T-cell (primary cell): ENCODE measurements at regions not wholly inside any gene's neighbourhood (a gene's known extent, or its start where the extent isn't known, plus 50 kb on each side); places are given as distances from the start of the nearest gene placed in this dataset.

Source experiments
- ATAC-seq, 4 experiments: fragments of 200-7000 bp in 3 of 4; fragments of 150-1000 bp in 1 of 4; cut with Tn5 transposase; replicated peaks in 1 of 4; 1 replicate in 3 of 4; 2 replicates in 1 of 4; pipeline ENCODE4 v1.10.0; 2021; ENCODE audit warnings: moderate library complexity in 3 of 4, mild to moderate bottlenecking in 2 of 4, moderate number of reproducible peaks in 1 of 4
- CTCF ChIA-PET, 2 donors: fragments of 300-600 bp; sonication (Branson Sonifier 250); formaldehyde crosslinking; loops; one replicate each; lab custom pipeline; 2022; ENCODE audit warnings: antibody characterized with exemption in 2 of 2; lab: Charles Lee
- POLR2A ChIA-PET, 2 donors: fragments of 300-600 bp; sonication (Branson Sonifier 250); formaldehyde crosslinking; loops; one replicate each; lab custom pipeline; 2022; ENCODE audit warnings: antibody characterized with exemption in 2 of 2; lab: Charles Lee
- DNase-seq, 35 experiments: peaks; one replicate each; pipeline versions ENCODE4 v3.0.0 to v3.0.0-alpha.2; 2013 to 2023
- H3K27ac ChIP-seq: one replicate; pipeline ENCODE4 v1.5.1; 2013; ENCODE audit warnings: low read length
- H3K27me3 ChIP-seq, 2 experiments: replicated peaks in 1 of 2; 1 replicate in 1 of 2; 2 replicates in 1 of 2; pipeline versions ENCODE4 v1.6.1 to v1.7.0; 2013; ENCODE audit warnings: low read length in 1 of 2, mixed read lengths in 1 of 2; ENCODE audit not compliant: control insufficient read depth in 2 of 2, insufficient read depth in 2 of 2; ENCODE audit errors: extremely low read depth in 1 of 2
- H3K36me3 ChIP-seq, 2 donors: 1 replicate in 1 of 2; 2 replicates in 1 of 2; pipeline versions ENCODE4 v1.6.1 to v1.7.0; 2013; ENCODE audit warnings: low read length in 1 of 2; ENCODE audit not compliant: control insufficient read depth in 2 of 2, insufficient read depth in 1 of 2; ENCODE audit errors: extremely low read depth in 1 of 2
- H3K4me1 ChIP-seq, 2 experiments: 1 replicate in 1 of 2; 2 replicates in 1 of 2; pipeline versions ENCODE4 v1.6.1 to v1.7.0; 2013; ENCODE audit warnings: low read length in 2 of 2, mixed read lengths in 1 of 2; ENCODE audit not compliant: insufficient read depth in 2 of 2, control insufficient read depth in 1 of 2; ENCODE audit errors: extremely low read depth in 1 of 2
- H3K4me3 ChIP-seq, 2 donors: 1 replicate in 1 of 2; 2 replicates in 1 of 2; pipeline versions ENCODE4 v1.5.1 to v1.7.0; 2013; ENCODE audit warnings: mild to moderate bottlenecking in 2 of 2, low read length in 1 of 2, moderate library complexity in 1 of 2; ENCODE audit not compliant: control insufficient read depth in 1 of 2; ENCODE audit errors: extremely low read depth in 1 of 2
- H3K9me3 ChIP-seq: 2 replicates; pipeline ENCODE4 v1.7.0; 2013
- H3K27ac Mint-ChIP-seq, 2 donors: one replicate each; pipeline ENCODE4 v1.8.0; 2020 to 2021; ENCODE audit warnings: mild to moderate bottlenecking in 2 of 2, mixed read lengths in 2 of 2
- H3K27me3 Mint-ChIP-seq, 2 donors: one replicate each; pipeline ENCODE4 v1.8.0; 2021 to 2022; ENCODE audit warnings: mixed read lengths in 2 of 2
- H3K36me3 Mint-ChIP-seq: one replicate; pipeline ENCODE4 v1.8.0; 2021; ENCODE audit warnings: mixed read lengths
- H3K4me1 Mint-ChIP-seq, 3 donors: one replicate each; pipeline ENCODE4 v1.8.0; 2020 to 2022; ENCODE audit warnings: mixed read lengths in 3 of 3, mild to moderate bottlenecking in 1 of 3
- H3K4me3 Mint-ChIP-seq, 3 donors: one replicate each; pipeline ENCODE4 v1.8.0; 2020 to 2022; ENCODE audit warnings: mild to moderate bottlenecking in 3 of 3, mixed read lengths in 3 of 3, moderate library complexity in 3 of 3
- H3K9me3 Mint-ChIP-seq, 3 donors: one replicate each; pipeline ENCODE4 v1.8.0; 2020 to 2022; ENCODE audit warnings: mixed read lengths in 3 of 3
- WGBS: methylation state at CpG from one replicate; pipeline ENCODE4 v1.1.5; 2013; ENCODE audit warnings: missing lambda C conversion rate; ENCODE audit not compliant: insufficient coverage; 5-methylcytosine and 5-hydroxymethylcytosine counted together

DNA sequence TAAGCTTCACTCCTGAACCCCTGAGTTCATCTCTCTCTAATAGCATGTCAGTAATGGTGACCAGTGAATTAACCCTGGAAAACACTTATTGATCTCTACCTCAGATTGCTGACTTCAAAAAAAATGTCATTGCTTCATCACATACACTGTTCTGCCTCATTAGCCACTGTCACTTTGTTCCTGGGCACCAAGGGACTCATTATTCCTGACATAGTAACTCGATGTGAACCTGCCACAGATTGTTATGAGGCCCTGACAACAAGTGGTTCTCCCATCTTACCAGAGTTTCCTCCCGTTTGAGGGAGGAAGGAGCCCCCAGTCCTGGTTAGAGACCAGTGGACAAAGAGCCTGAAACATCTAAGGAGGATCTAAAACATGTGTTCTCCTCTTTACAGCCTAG is 403.3 kb upstream of the SMIM21 start:
- no peaks in the 10 kb centered on the region for H3K36me3 ChIP-seq
- H3K4me1 ChIP-seq, result no peaks in the 10 kb centered on the region
- no peak for DNase-seq
- H3K9me3 ChIP-seq, result no peaks in the 10 kb centered on the region
- Mint-ChIP-seq H3K4me3 (no peak overlapping the region), H3K9me3 (no peaks in the 10 kb centered on the region), H3K27me3 (peaks cover 0 to 6% of the 10 kb centered on the region in 2 donors), H3K36me3 (no peaks in the 10 kb centered on the region), H3K27ac (no peak overlapping the region), H3K4me1 (no peaks in the 10 kb centered on the region)
- no peak overlapping the region for H3K4me3 ChIP-seq
- no peak for ATAC-seq
- 64% methylated on average over 2 of the region's 2 CpGs for WGBS
- ChIA-PET POLR2A (no interaction called here), CTCF (no interaction called here)
- no peak overlapping the region for H3K27ac ChIP-seq
- H3K27me3 ChIP-seq, result no peaks in the 10 kb centered on the region

DNA sequence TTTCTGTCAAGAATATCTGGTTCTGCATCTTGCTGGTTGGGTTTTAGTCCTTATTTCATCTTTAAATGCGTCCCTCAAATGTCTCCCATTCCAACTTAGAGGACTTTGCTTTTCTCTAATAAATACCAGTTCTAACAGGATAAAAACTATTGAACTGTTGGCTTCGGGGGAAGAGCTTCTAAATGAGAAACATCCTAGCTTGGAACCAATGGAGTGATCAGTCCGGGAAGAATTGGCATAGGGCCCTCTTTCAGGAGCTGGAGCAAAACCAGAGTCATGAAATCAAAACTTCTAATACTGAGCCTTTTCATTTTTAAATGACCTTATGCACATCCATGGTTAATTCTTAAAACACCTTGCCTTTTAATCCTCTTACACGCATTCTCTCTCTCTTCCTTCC is 401.6 kb upstream of the SMIM21 start:
- Histone ChIP-seq H3K9me3 (no peaks in the 10 kb centered on the region), H3K4me1 (no peaks in the 10 kb centered on the region), H3K27ac (no peak overlapping the region), H3K27me3 (peaks cover 0 to 5% of the 10 kb centered on the region in 2 experiments), H3K4me3 (no peak overlapping the region), H3K36me3 (no peaks in the 10 kb centered on the region)
- CTCF ChIA-PET, result interaction anchor here in 1 of 2 donors (0.6 kb wide), 1 partner anchor 275 kb away, joined by 3 read pairs; no protein-coding TSS in a partner anchor
- Mint-ChIP-seq H3K4me3 (no peak overlapping the region), H3K9me3 (no peaks in the 10 kb centered on the region), H3K27ac (no peak overlapping the region), H3K36me3 (no peaks in the 10 kb centered on the region), H3K4me1 (no peaks in the 10 kb centered on the region), H3K27me3 (peaks cover 0 to 6% of the 10 kb centered on the region in 2 donors)
- POLR2A ChIA-PET, result no interaction called here
- DNase-seq (no peak), ATAC-seq (no peak)
- WGBS, result 20% methylated on average over 1 of the region's 4 CpGs

DNA sequence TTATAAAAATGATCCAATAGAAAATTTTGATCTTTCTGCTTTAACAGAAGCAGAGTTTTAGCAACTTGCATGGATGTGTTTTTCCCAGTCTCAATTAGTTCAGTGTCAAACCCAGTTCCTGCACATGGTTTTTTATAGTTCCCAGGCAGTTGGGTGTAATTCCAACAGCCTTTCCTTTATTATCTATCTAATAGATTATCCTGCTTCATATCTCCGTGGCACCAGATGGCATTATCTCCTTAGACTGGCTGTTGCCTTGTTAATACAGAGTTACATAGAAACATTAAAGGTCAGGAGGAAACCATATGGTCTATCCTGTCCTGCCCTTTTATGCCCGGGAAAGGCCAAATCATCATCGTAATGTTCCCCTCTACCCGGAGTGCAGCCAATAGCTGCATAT is 400.9 kb upstream of the SMIM21 start:
- no peak overlapping the region for H3K4me3 Mint-ChIP-seq
- no peak overlapping the region for H3K4me3 ChIP-seq
- H3K4me1 Mint-ChIP-seq, result no peaks in the 10 kb centered on the region
- no peaks in the 10 kb centered on the region for H3K36me3 ChIP-seq
- H3K27ac Mint-ChIP-seq, result no peak overlapping the region
- DNase-seq (no peak), ATAC-seq (no peak)
- H3K27me3 Mint-ChIP-seq, result peaks cover 0 to 6% of the 10 kb centered on the region in 2 donors
- no peak overlapping the region for H3K27ac ChIP-seq
- H3K36me3 Mint-ChIP-seq, result no peaks in the 10 kb centered on the region
- WGBS, result 78% methylated on average over 4 of the region's 4 CpGs
- peaks cover 0 to 5% of the 10 kb centered on the region in 2 experiments for H3K27me3 ChIP-seq
- ChIA-PET CTCF (no interaction called here), POLR2A (no interaction called here)
- H3K9me3 Mint-ChIP-seq, result no peaks in the 10 kb centered on the region
- H3K9me3 ChIP-seq, result no peaks in the 10 kb centered on the region
- no peaks in the 10 kb centered on the region for H3K4me1 ChIP-seq

DNA sequence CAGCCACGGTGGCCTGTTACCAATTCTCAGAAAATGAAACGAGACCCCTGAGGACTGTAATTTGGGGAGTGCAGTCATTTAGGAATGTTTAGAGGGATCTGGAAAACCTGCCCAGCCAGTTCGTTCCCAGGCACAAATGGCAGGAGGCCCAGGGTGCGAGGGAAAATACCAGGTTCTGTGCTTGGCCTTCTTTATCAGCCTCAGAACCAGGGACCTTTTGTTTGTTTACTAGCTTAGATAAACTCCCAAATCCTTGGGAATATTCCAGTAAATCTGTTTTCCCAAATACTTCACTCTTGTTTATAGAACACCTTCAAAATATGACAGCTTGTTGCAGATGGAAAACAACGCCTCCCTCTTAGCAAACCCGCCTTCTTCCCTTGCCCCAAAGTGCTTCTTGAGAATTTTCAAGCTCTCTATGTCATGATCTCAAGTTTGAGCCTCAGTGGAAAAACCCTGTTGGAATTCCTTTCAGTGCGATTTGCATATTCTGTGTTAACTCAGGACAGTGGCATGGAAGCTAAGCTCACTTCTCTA is 400.3 kb upstream of the SMIM21 start:
- Histone ChIP-seq H3K27ac (no peak overlapping the region), H3K4me1 (no peaks in the 10 kb centered on the region), H3K27me3 (peaks cover 0 to 5% of the 10 kb centered on the region in 2 experiments), H3K36me3 (no peaks in the 10 kb centered on the region), H3K4me3 (no peak overlapping the region), H3K9me3 (no peaks in the 10 kb centered on the region)
- 80% methylated on average over 3 of the region's 7 CpGs for WGBS
- Mint-ChIP-seq H3K4me3 (no peak overlapping the region), H3K27ac (no peak overlapping the region), H3K4me1 (no peaks in the 10 kb centered on the region), H3K27me3 (peaks cover 0 to 6% of the 10 kb centered on the region in 2 donors), H3K36me3 (no peaks in the 10 kb centered on the region), H3K9me3 (no peaks in the 10 kb centered on the region)
- ChIA-PET CTCF (no interaction called here), POLR2A (no interaction called here)
- no peak for DNase-seq
- ATAC-seq, result no peak

DNA sequence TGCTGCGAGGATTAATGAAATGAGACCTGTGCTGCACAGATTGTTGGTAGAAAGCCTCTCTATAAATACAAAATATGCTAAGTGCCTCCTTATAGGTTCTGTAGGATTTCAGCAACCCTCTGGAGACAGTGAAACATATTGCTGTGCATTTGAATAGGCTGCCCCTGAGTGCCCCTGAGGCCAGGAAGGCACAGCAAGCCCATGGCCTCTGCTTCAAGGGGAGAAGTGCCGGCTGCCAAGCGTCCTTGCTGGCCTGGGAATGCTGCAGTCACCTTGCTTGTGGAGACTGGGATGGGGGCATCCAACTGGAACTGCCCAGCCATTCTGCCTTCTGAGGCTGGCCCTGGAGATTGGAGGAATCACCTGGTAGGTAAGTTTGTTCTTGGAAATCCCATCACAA is 397.2 kb upstream of the SMIM21 start:
- Histone ChIP-seq H3K36me3 (no peaks in the 10 kb centered on the region), H3K27ac (no peak overlapping the region), H3K27me3 (peaks cover 0 to 5% of the 10 kb centered on the region in 2 experiments), H3K9me3 (no peaks in the 10 kb centered on the region), H3K4me1 (no peaks in the 10 kb centered on the region), H3K4me3 (no peak overlapping the region)
- Mint-ChIP-seq H3K36me3 (no peaks in the 10 kb centered on the region), H3K9me3 (no peaks in the 10 kb centered on the region), H3K4me1 (no peaks in the 10 kb centered on the region), H3K4me3 (no peak overlapping the region), H3K27ac (no peak overlapping the region), H3K27me3 (peaks cover 0 to 6% of the 10 kb centered on the region in 2 donors)
- ATAC-seq (no peak), DNase-seq (no peak)
- POLR2A ChIA-PET, result no interaction called here
- CTCF ChIA-PET, result no interaction called here
- WGBS, result 71% methylated on average over 2 of the region's 3 CpGs

DNA sequence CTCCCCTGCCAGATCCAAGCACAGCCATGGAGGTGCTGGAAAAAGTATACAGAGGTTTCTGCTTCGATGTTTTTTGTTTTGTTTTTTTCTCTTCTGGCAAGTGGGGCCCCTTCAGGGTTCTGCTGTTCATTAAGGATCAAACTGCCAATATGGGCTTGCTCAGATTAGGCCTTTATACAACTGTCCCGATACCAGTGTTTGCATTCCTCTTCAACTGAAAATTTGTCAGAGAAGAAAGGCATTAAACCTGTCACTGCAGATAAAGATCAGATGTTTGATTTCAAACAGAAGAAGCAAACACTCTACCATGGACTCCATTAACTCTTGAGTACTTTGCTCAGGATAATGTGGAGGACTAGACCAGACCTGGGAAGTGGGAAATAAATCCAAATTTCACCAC is 396.0 kb upstream of the SMIM21 start:
- POLR2A ChIA-PET, result no interaction called here
- no peaks in the 10 kb centered on the region for H3K9me3 ChIP-seq
- DNase-seq (no peak), ATAC-seq (no peak)
- Mint-ChIP-seq H3K27ac (no peak overlapping the region), H3K4me1 (no peaks in the 10 kb centered on the region), H3K36me3 (no peaks in the 10 kb centered on the region), H3K4me3 (no peak overlapping the region), H3K9me3 (no peaks in the 10 kb centered on the region), H3K27me3 (peaks cover 0 to 6% of the 10 kb centered on the region in 2 donors)
- H3K27me3 ChIP-seq, result peaks cover 0 to 5% of the 10 kb centered on the region in 2 experiments
- 33% methylated on average over 1 of the region's 2 CpGs for WGBS
- H3K27ac ChIP-seq, result no peak overlapping the region
- CTCF ChIA-PET, result no interaction called here
- H3K4me3 ChIP-seq, result no peak overlapping the region
- no peaks in the 10 kb centered on the region for H3K36me3 ChIP-seq
- no peaks in the 10 kb centered on the region for H3K4me1 ChIP-seq

DNA sequence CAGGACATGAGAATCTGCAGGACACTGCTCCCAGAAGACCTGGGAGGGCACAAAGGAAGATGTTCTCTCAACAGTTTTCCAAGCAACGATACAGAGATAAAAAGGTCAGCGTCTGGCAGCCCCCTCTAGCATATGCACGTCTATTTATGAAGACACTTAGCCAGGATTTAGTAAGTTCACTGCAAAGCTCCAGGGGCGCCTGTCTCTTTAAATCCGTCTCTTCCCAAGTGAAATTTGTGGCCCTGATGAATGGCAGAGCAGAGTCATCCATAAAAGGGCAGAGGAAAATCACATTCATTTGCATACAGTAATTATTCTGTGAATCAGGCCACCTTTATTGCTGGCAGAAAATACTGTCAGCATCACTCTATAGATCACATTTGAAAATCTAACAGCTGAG is 390.9 kb upstream of the SMIM21 start:
- no peaks in the 10 kb centered on the region for H3K36me3 Mint-ChIP-seq
- 83% methylated on average over 5 of the region's 5 CpGs for WGBS
- H3K27ac Mint-ChIP-seq, result no peak overlapping the region
- Histone ChIP-seq H3K4me1 (no peaks in the 10 kb centered on the region), H3K4me3 (no peak overlapping the region), H3K27ac (no peak overlapping the region), H3K36me3 (no peaks in the 10 kb centered on the region), H3K9me3 (no peaks in the 10 kb centered on the region), H3K27me3 (no peaks in the 10 kb centered on the region)
- ATAC-seq (no peak), DNase-seq (no peak)
- no peak overlapping the region for H3K4me3 Mint-ChIP-seq
- no peaks in the 10 kb centered on the region for H3K4me1 Mint-ChIP-seq
- peaks cover 0 to 5% of the 10 kb centered on the region in 2 donors for H3K27me3 Mint-ChIP-seq
- H3K9me3 Mint-ChIP-seq, result peaks cover 0 to 4% (median 0%) of the 10 kb centered on the region in 3 donors
- POLR2A ChIA-PET, result no interaction called here
- CTCF ChIA-PET, result no interaction called here
